ENCODE measurements at regions not wholly inside any gene's neighbourhood (a gene's known extent, or its start where the extent isn't known, plus 50 kb on each side); places are given as distances from the start of the nearest gene placed in this dataset.

GRCh38 chr18:51864219-51864965 lies 475.6 kb upstream of the DCC start:
- no peak for DNase-seq (ENCODE audit: low spot score)
- no peaks in the 10 kb centered on the region for H3K4me1 Mint-ChIP-seq (ENCODE audit: unreplicated experiment)
- no peaks in the 10 kb centered on the region for H3K27me3 Mint-ChIP-seq (ENCODE audit: unreplicated experiment)
- H3K36me3 Mint-ChIP-seq (ENCODE audit: low read depth, unreplicated experiment): no peaks in the 10 kb centered on the region
- no peaks in the 10 kb centered on the region for H3K9me3 Mint-ChIP-seq (ENCODE audit: unreplicated experiment)
- no peak for TF ChIP-seq CTCF (IDR thresholded peaks at IDR 0.05; ENCODE audit: unreplicated experiment)
- H3K27ac Mint-ChIP-seq (ENCODE audit: unreplicated experiment): no peak overlapping the region
- no peak overlapping the region for H3K4me3 Mint-ChIP-seq (ENCODE audit: unreplicated experiment)

GRCh38 chr18:51865538-51865937 lies 474.5 kb upstream of the DCC start:
- Mint-ChIP-seq H3K36me3 (ENCODE audit: low read depth, unreplicated experiment) (no peaks in the 10 kb centered on the region), H3K27ac (ENCODE audit: unreplicated experiment) (no peak overlapping the region), H3K27me3 (ENCODE audit: unreplicated experiment) (no peaks in the 10 kb centered on the region), H3K9me3 (ENCODE audit: unreplicated experiment) (no peaks in the 10 kb centered on the region), H3K4me3 (ENCODE audit: unreplicated experiment) (no peak overlapping the region), H3K4me1 (ENCODE audit: unreplicated experiment) (no peaks in the 10 kb centered on the region)
- TF ChIP-seq CTCF (IDR thresholded peaks at IDR 0.05; ENCODE audit: unreplicated experiment): no peak
- DNase-seq (ENCODE audit: low spot score): no peak

DNA sequence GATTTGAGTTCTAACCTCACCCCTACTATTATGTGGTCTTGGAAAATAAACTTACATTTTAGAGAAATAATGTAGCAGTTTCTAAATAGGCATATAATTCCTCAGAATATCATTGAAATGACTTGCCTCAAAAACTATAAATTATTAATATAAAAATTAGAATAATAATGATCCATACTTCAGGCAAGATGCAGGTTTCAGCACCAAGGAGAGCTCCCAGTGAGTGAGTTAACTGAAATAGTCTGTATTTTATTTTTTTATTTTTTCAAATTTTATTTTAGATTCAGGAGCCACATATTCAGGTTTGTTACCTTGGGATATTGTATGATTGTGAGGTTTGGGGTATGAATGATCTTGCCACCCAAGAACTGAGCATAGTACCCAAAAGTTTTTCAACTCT lies 472.2 kb upstream of the DCC start:
- Mint-ChIP-seq H3K36me3 (ENCODE audit: low read depth, unreplicated experiment) (no peaks in the 10 kb centered on the region), H3K27ac (ENCODE audit: unreplicated experiment) (no peak overlapping the region), H3K27me3 (ENCODE audit: unreplicated experiment) (peaks cover 2% of the 10 kb centered on the region), H3K4me3 (ENCODE audit: unreplicated experiment) (no peak overlapping the region), H3K9me3 (ENCODE audit: unreplicated experiment) (no peaks in the 10 kb centered on the region), H3K4me1 (ENCODE audit: unreplicated experiment) (no peaks in the 10 kb centered on the region)
- no peak for TF ChIP-seq CTCF (IDR thresholded peaks at IDR 0.05; ENCODE audit: unreplicated experiment)
- no peak for DNase-seq (ENCODE audit: low spot score)

DNA sequence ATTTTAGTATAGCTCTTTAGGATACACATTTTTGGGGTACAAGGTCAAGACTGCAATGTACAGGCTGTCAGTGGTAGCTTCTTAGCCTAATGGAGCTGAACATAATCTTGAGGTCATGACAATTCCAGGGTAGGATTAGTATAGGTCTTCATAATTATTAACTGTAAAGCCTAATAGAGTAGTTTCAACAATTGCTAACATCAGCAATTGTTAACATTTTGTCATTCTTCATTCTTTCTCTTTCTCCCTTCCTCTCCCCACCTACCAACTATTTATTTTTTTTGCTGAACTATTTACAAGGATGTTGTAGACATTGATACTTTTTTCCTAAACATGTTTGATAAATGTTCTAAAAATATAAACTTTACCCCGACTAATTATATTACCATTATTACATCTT lies 461.3 kb upstream of the DCC start:
- TF ChIP-seq CTCF (IDR thresholded peaks at IDR 0.05; ENCODE audit: unreplicated experiment): no peak
- Mint-ChIP-seq H3K27ac (ENCODE audit: unreplicated experiment) (no peak overlapping the region), H3K4me3 (ENCODE audit: unreplicated experiment) (no peak overlapping the region), H3K9me3 (ENCODE audit: unreplicated experiment) (no peaks in the 10 kb centered on the region), H3K36me3 (ENCODE audit: low read depth, unreplicated experiment) (no peaks in the 10 kb centered on the region), H3K4me1 (ENCODE audit: unreplicated experiment) (no peaks in the 10 kb centered on the region), H3K27me3 (ENCODE audit: unreplicated experiment) (peaks cover under 1% of the 10 kb centered on the region)
- DNase-seq (ENCODE audit: low spot score): no peak

DNA sequence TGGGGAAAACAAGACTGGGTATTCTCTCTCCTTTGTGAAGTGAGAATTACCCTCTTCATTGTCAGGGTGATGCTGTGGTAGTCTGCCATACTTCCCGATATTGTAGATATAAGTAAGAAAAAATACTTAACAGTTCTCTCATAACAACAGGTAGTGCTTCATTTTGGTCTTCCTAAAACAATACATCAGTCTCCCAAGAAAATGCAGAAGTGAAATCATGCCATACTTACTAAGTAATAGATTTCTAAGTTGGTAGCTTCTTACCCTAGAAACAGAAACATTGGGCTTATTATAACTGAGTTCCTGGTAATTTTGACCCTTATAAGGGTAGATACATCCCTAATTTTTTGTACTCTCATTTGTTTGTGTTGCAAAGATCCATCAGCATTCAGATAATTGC lies 460.7 kb upstream of the DCC start:
- Mint-ChIP-seq H3K9me3 (ENCODE audit: unreplicated experiment) (no peaks in the 10 kb centered on the region), H3K4me1 (ENCODE audit: unreplicated experiment) (no peaks in the 10 kb centered on the region), H3K27ac (ENCODE audit: unreplicated experiment) (no peak overlapping the region), H3K36me3 (ENCODE audit: low read depth, unreplicated experiment) (no peaks in the 10 kb centered on the region), H3K27me3 (ENCODE audit: unreplicated experiment) (peaks cover 2% of the 10 kb centered on the region), H3K4me3 (ENCODE audit: unreplicated experiment) (no peak overlapping the region)
- TF ChIP-seq CTCF (IDR thresholded peaks at IDR 0.05; ENCODE audit: unreplicated experiment): no peak
- DNase-seq (ENCODE audit: low spot score): no peak

Measured in endothelial cell (in vitro differentiated cells).